Testis (tissue), 2 donors: ENCODE measurements at regions not wholly inside any gene's neighbourhood (a gene's known extent, or its start where the extent isn't known, plus 50 kb on each side); places are given as distances from the start of the nearest gene placed in this dataset.
"Not testable (repeated sequence)": the region's sequence is repeated elsewhere in the genome, so short reads cannot be mapped to it uniquely, and the experiment has no call there.

ENCODE experiments used
- DNase-seq: peaks from one replicate; pipeline ENCODE4 v3.0.0-alpha.2; 2019
- H3K27ac ChIP-seq, 2 donors: fragments of 200-600 bp; sonication (generic); one replicate each; pipeline ENCODE4 v1.5.1; 2019
- H3K27me3 ChIP-seq: fragments of 200-600 bp; sonication (generic); one replicate; pipeline ENCODE4 v1.5.1; 2019
- H3K36me3 ChIP-seq: fragments of 200-600 bp; sonication (generic); one replicate; pipeline ENCODE4 v1.5.1; 2017; ENCODE audit warnings: low read depth; ENCODE audit errors: missing control alignments
- H3K4me1 ChIP-seq: fragments of 200-600 bp; sonication (generic); one replicate; pipeline ENCODE4 v1.5.1; 2019
- H3K4me3 ChIP-seq, 2 donors: fragments of 200-600 bp; sonication (generic); one replicate each; pipeline ENCODE4 v1.5.1; 2017 to 2019
- H3K9me3 ChIP-seq: fragments of 200-600 bp; sonication (generic); one replicate; pipeline ENCODE4 v1.5.1; 2017
- CTCF ChIP-seq, 3 experiments: fragments of 450-650 bp in 2 of 3; fragments of 200-600 bp in 1 of 3; sonication (generic) in 1 of 3; IDR thresholded peaks; one replicate each; pipeline ENCODE4 v1.5.1; 2016 to 2019; ENCODE audit warnings: antibody characterized with exemption in 3 of 3, mild to moderate bottlenecking in 2 of 3, moderate library complexity in 1 of 3
- POLR2A ChIP-seq: fragments of 450-650 bp; IDR thresholded peaks from one replicate; pipeline ENCODE4 v1.6.1; 2017; ENCODE audit warnings: antibody characterized with exemption, mild to moderate bottlenecking, moderate library complexity
- WGBS, 2 donors: methylation state at CpG; one replicate each; pipeline ENCODE4 v1.1.5; 2018; 5-methylcytosine and 5-hydroxymethylcytosine counted together
- intact Hi-C: fragments of 100-400 bp; cut with DNase I; formaldehyde crosslinking; loops from one replicate; pipeline ENCODE4 v1.15.1; 2023; ENCODE audit warnings: low total_unique reads

- H3K9me3 ChIP-seq, result no peaks in the 10 kb centered on the region
- DNase-seq, result no peak
- no peaks in the 10 kb centered on the region for H3K4me1 ChIP-seq
- intact Hi-C loops, result no loop called here
- H3K36me3 ChIP-seq, result no peaks in the 10 kb centered on the region
- H3K27me3 ChIP-seq, result no peaks in the 10 kb centered on the region
- TF ChIP-seq POLR2A (no peak), CTCF (IDR thresholded peaks at IDR 0.05) (no peak)
- H3K27ac ChIP-seq, result no peak overlapping the region
- H3K4me3 ChIP-seq, result no peak overlapping the region
- 77 to 82% methylated on average over 2 of the region's 2 CpGs for WGBS, 2 donors
Measured at GRCh38 chr14:83713732-83714131, 1816.2 kb upstream of the FLRT2 start.

DNA sequence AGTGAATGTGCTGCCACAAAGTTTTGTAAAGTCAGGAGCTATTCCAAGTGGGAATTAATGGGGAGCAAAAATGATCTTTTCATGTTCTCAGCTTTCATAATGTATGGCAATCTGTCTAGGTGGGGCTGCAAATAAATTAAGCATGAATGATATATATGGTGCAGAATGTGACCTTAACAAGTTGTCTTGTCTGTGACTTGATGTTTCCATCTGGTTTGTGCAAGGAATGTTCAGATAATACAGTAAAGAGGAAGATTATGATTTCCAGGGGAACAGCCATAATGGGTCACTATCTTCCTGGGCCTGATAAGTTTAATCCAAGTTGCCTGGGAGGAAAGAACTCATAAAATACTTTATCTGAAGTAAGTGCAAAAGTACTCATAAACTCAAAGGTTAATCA is 1815.8 kb upstream of the FLRT2 start:
- H3K9me3 ChIP-seq, result no peaks in the 10 kb centered on the region
- no peak overlapping the region for H3K4me3 ChIP-seq
- no peaks in the 10 kb centered on the region for H3K4me1 ChIP-seq
- H3K27ac ChIP-seq, result no peak overlapping the region
- no peaks in the 10 kb centered on the region for H3K27me3 ChIP-seq
- TF ChIP-seq POLR2A, result no peak
- TF ChIP-seq CTCF (IDR thresholded peaks at IDR 0.05), result no peak
- no peak for DNase-seq
- intact Hi-C loops, result no loop called here
- no peaks in the 10 kb centered on the region for H3K36me3 ChIP-seq

- intact Hi-C loops, H3K27me3 ChIP-seq, DNase-seq, H3K4me3 ChIP-seq, H3K36me3 ChIP-seq, H3K4me1 ChIP-seq, H3K27ac ChIP-seq, H3K9me3 ChIP-seq: not testable (repeated sequence)
- WGBS, 2 donors, result 90 to 93% methylated on average over 12 of the region's 12 CpGs
Measured at GRCh38 chr14:83719435-83719834, 1810.5 kb upstream of the FLRT2 start.

- no peaks in the 10 kb centered on the region for H3K36me3 ChIP-seq
- DNase-seq, result no peak
- H3K9me3 ChIP-seq, result no peaks in the 10 kb centered on the region
- H3K4me1 ChIP-seq, result no peaks in the 10 kb centered on the region
- intact Hi-C loops, result no loop called here
- TF ChIP-seq POLR2A (no peak), CTCF (IDR thresholded peaks at IDR 0.05) (no peak)
- H3K4me3 ChIP-seq, result no peak overlapping the region
- H3K27me3 ChIP-seq, result no peaks in the 10 kb centered on the region
- WGBS, 2 donors, result 88 to 94% methylated on average over 1 of the region's 1 CpG
- H3K27ac ChIP-seq, result no peak overlapping the region
Measured at GRCh38 chr14:83733670-83734069, 1796.3 kb upstream of the FLRT2 start.

DNA sequence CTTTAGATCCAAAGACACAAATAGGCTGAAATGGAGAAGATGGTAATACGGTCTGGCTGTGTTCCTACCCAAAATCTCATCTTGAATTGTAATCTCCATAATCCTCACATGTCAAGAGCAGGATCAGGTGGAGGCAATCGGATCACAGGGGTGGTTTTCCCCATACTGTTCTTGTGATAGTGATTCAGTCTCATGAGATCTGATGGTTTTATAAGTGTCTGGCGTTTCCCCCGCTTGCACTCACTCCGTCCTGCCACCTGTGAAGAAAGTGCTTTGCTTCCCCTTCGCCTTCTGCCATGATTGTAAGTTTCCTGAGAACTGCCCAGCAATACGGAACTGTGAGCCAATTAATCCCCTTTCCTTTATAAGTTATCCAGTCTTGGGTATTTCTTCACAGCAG is 1795.5 kb upstream of the FLRT2 start:
- Histone ChIP-seq H3K9me3 (no peaks in the 10 kb centered on the region), H3K4me3 (no peak overlapping the region), H3K36me3 (no peaks in the 10 kb centered on the region), H3K27ac (no peak overlapping the region), H3K4me1 (no peaks in the 10 kb centered on the region), H3K27me3 (no peaks in the 10 kb centered on the region)
- TF ChIP-seq CTCF (IDR thresholded peaks at IDR 0.05), result no peak
- no peak for TF ChIP-seq POLR2A
- DNase-seq, result no peak
- 78 to 86% methylated on average over 7 of the region's 7 CpGs for WGBS, 2 donors
- intact Hi-C loops, result no loop called here
